GM21619 (cell line): ENCODE measurements at regions not wholly inside any gene's neighbourhood (a gene's known extent, or its start where the extent isn't known, plus 50 kb on each side); places are given as distances from the start of the nearest gene placed in this dataset.
"Not testable (repeated sequence)": the region's sequence is repeated elsewhere in the genome, so short reads cannot be mapped to it uniquely, and the experiment has no call there.

Experiments
- ATAC-seq: cut with Tn5 transposase; IDR thresholded peaks from one replicate; pipeline ENCODE4 v1.9.1; 2021; ENCODE audit not compliant: unreplicated experiment

- no peak for ATAC-seq
Measured at GRCh38 chr1:222187566-222188332, 360.2 kb downstream of the HHIPL2 start.

GRCh38 chr1:222182641-222183040 lies 365.3 kb downstream of the HHIPL2 start:
- no peak for ATAC-seq

- no peak for ATAC-seq
Measured at GRCh38 chr1:222181191-222181590, 366.7 kb downstream of the HHIPL2 start.

GRCh38 chr1:222177496-222177895 lies 370.4 kb downstream of the HHIPL2 start:
- ATAC-seq, result not testable (repeated sequence)

- ATAC-seq, result peak; percentile 77
Measured at GRCh38 chr1:222171005-222171404, 376.9 kb downstream of the HHIPL2 start.

- ATAC-seq, result no peak
Measured at GRCh38 chr1:222168621-222169020, 379.3 kb downstream of the HHIPL2 start.

- no peak for ATAC-seq
Measured at GRCh38 chr1:222167896-222168295, 380.0 kb downstream of the HHIPL2 start.

- ATAC-seq, result peak; percentile 61
Measured at GRCh38 chr1:222167111-222167510, 380.8 kb downstream of the HHIPL2 start.

- ATAC-seq, result no peak
Measured at GRCh38 chr1:222165629-222166028, 382.3 kb downstream of the HHIPL2 start.

- ATAC-seq, result no peak
Measured at GRCh38 chr1:222163895-222164294, 384.0 kb downstream of the HHIPL2 start.

- ATAC-seq, result no peak
Measured at GRCh38 chr1:222161676-222162075, 386.2 kb downstream of the HHIPL2 start.

- ATAC-seq, result no peak
Measured at GRCh38 chr1:222157612-222158011, 390.3 kb downstream of the HHIPL2 start.

GRCh38 chr1:222140206-222140605 lies 398.3 kb upstream of the DUSP10 start:
- ATAC-seq, result no peak

- no peak for ATAC-seq
Measured at GRCh38 chr1:222138095-222138494, 396.2 kb upstream of the DUSP10 start.

GRCh38 chr1:222136869-222137268 lies 395.0 kb upstream of the DUSP10 start:
- ATAC-seq, result no peak

GRCh38 chr1:222129041-222129440 lies 387.2 kb upstream of the DUSP10 start:
- ATAC-seq, result no peak

GRCh38 chr1:222127526-222128152 lies 385.8 kb upstream of the DUSP10 start:
- no peak for ATAC-seq

- no peak for ATAC-seq
Measured at GRCh38 chr1:222127096-222127495, 385.2 kb upstream of the DUSP10 start.

- no peak for ATAC-seq
Measured at GRCh38 chr1:222126052-222126451, 384.2 kb upstream of the DUSP10 start.

- ATAC-seq, result no peak
Measured at GRCh38 chr1:222124602-222125001, 382.7 kb upstream of the DUSP10 start.

GRCh38 chr1:222123111-222123510 lies 381.2 kb upstream of the DUSP10 start:
- ATAC-seq, result no peak

GRCh38 chr1:222117809-222118208 lies 375.9 kb upstream of the DUSP10 start:
- no peak for ATAC-seq
